Erythroblast (primary cell): ENCODE measurements at regions not wholly inside any gene's neighbourhood (a gene's known extent, or its start where the extent isn't known, plus 50 kb on each side); places are given as distances from the start of the nearest gene placed in this dataset.

Experiments
- GATA1 ChIP-seq: IDR thresholded peaks from 2 replicates; pipeline ENCODE4 v1.6.1; 2011; ENCODE audit warnings: low read depth, mild to moderate bottlenecking, control low read depth, low read length, moderate library complexity
- POLR2A ChIP-seq: IDR thresholded peaks from 2 replicates; pipeline ENCODE4 v1.6.1; 2011; ENCODE audit warnings: mild to moderate bottlenecking, low read length

DNA sequence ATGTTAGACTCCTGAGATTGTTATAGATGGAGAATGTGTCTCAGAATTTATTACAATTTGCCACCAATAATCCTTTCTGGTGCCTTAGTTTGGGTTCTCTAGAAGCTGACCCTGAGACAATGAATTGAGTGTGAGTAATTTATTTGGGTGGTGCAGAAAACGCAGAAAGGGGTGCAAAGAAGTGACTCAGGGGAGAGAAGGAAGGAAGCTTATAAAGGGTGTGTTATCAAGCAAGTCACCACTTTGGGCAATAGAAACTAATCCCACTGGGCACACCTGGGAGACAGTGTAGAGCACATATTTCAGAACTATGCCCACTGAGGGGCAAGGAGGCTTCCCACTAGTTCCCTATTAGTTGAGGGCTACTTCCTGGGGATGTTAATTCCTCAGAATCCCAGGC is 320.6 kb downstream of the MID1IP1 start:
- TF ChIP-seq POLR2A: no peak
- no peak for TF ChIP-seq GATA1
